IPS-18a (cell line): ENCODE measurements at regions not wholly inside any gene's neighbourhood (a gene's known extent, or its start where the extent isn't known, plus 50 kb on each side); places are given as distances from the start of the nearest gene placed in this dataset.

ENCODE experiments used
- H3K27ac ChIP-seq: one replicate; pipeline ENCODE4 v1.5.1; 2013; ENCODE audit warnings: low read length
- H3K27me3 ChIP-seq: one replicate; pipeline ENCODE4 v1.6.1; 2013; ENCODE audit warnings: mild to moderate bottlenecking, low read length; ENCODE audit not compliant: control insufficient read depth, insufficient read depth
- H3K36me3 ChIP-seq: one replicate; pipeline ENCODE4 v1.6.1; 2013; ENCODE audit warnings: low read depth, low read length; ENCODE audit not compliant: control insufficient read depth
- H3K4me1 ChIP-seq: one replicate; pipeline ENCODE4 v1.6.1; 2013; ENCODE audit warnings: low read depth, low read length; ENCODE audit not compliant: control insufficient read depth
- H3K4me3 ChIP-seq: one replicate; pipeline ENCODE4 v1.5.1; 2013; ENCODE audit warnings: low read length
- H3K9ac ChIP-seq: one replicate; pipeline ENCODE4 v1.6.1; 2013; ENCODE audit warnings: mild to moderate bottlenecking, low read length, moderate library complexity
- H3K9me3 ChIP-seq: one replicate; pipeline ENCODE4 v1.6.1; 2013; ENCODE audit warnings: low read depth, low read length; ENCODE audit not compliant: control insufficient read depth

DNA sequence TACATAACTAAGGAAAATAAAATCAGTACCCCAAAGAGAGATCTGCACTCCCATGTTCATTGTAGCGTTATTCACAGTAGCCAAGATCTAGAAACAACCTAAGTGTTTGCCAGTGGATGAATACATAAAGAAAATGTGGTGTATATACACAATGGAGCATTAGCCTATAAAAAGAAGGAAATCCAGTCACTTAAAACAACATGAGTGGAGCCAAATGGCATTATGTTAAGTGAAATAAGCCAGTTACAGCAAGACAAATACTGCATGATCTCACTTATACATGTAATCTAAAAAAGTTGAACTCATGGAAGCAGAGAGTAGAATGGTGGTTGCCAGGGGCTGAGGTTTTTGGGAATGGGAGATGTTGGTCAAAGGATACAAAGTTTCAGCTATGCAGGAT, 508.3 kb upstream of the B3GALT2 start:
- Histone ChIP-seq H3K4me1 (no peaks in the 10 kb centered on the region), H3K4me3 (no peak overlapping the region), H3K27ac (no peak overlapping the region), H3K9me3 (no peaks in the 10 kb centered on the region), H3K9ac (no peak overlapping the region), H3K36me3 (no peaks in the 10 kb centered on the region), H3K27me3 (no peaks in the 10 kb centered on the region)

DNA sequence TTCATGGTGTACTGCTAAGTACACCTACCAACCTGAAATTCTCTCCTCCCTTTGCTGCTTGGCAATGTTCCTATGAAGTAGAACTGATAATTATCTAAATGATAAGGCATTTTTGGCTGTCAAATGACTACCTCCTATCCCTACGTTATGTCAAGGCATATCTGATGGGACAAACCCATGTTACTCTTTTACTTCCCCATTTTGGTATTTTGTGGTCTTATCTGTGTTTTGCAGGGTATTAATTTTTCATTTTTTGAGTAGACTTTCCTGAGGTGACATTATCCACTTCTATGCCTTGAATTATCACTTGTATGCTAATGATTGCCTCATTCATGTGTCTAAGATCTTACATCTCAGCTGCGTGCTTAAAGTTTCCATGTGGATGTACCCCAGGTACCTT, 499.6 kb upstream of the B3GALT2 start:
- no peak overlapping the region for H3K9ac ChIP-seq
- no peaks in the 10 kb centered on the region for H3K4me1 ChIP-seq
- no peaks in the 10 kb centered on the region for H3K36me3 ChIP-seq
- no peaks in the 10 kb centered on the region for H3K9me3 ChIP-seq
- H3K27me3 ChIP-seq, result no peaks in the 10 kb centered on the region
- H3K27ac ChIP-seq, result no peak overlapping the region
- no peak overlapping the region for H3K4me3 ChIP-seq

DNA sequence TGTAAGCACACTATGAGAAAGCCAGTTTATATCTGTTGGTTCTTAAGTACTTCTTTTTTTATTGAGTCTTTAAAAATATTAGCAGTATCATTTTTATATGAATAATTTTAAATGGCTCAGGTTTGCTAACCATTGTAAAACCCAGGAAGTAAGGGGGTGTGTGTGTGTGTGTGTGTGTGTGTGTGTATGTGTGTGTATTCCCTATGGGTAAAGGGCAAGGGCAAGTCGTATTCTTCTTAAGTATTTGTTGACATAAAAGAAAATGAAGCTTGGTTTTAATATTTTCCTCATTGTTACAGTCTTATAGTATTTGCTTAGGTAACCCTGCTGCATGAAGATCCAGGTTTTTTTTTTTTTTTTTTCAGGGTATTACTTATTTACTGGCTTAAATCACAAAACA, 495.0 kb upstream of the B3GALT2 start:
- no peaks in the 10 kb centered on the region for H3K9me3 ChIP-seq
- H3K27me3 ChIP-seq, result no peaks in the 10 kb centered on the region
- H3K4me1 ChIP-seq, result peaks cover 13% of the 10 kb centered on the region
- no peak overlapping the region for H3K9ac ChIP-seq
- H3K36me3 ChIP-seq, result no peaks in the 10 kb centered on the region
- H3K27ac ChIP-seq, result no peak overlapping the region
- no peak overlapping the region for H3K4me3 ChIP-seq

DNA sequence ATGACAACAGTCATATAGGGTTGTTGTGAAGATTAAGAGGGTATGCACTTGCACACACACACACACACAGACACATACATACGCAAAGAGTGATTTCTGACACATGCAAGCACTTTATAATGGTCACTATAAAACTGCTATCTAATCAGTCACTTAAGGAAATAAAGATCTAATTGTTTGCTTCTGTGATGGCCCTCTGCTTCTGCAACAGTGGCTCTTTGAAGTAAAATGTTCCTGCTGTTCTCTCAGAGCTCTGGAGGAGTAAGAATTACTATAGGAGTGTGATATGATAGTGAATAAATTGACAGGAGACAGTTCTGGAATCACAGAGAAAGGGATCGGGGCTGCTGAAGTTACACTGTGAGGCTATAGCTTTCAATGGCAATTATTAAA, 494.5 kb upstream of the B3GALT2 start:
- Histone ChIP-seq H3K4me1 (peaks cover 13% of the 10 kb centered on the region), H3K27ac (no peak overlapping the region), H3K36me3 (no peaks in the 10 kb centered on the region), H3K27me3 (no peaks in the 10 kb centered on the region), H3K4me3 (no peak overlapping the region), H3K9ac (no peak overlapping the region), H3K9me3 (no peaks in the 10 kb centered on the region)

DNA sequence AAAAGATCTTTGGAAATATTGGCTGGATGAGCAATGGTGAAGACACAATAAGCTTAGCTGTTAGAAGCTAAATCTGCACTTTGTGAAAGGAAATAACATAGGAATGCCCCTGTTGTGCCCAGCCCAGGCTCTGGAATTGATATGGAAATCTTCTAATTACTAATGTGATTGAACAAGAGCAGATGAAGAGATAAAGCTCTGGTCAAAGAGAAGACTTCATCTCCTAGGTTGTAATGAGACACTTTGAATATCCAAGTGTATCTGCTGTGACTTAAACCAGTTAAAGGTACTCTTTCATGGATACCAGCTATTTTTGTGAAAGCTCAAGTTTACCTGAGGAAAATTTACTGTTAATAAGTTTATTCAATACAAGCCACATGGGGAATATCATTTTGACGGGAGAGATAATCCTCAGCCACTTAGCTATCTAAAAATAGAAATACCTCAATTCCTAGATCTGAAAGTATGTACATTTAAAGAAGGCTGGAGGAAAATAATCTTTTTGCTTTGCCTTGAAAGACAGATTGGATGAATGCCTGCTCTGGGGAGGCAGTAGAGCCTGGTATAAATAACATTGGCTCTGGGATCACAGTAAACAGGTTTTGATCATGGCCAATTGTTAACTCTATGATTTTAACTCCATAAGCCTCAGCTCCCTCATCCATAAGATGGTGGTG, 494.0 kb upstream of the B3GALT2 start:
- H3K27me3 ChIP-seq, result no peaks in the 10 kb centered on the region
- H3K9me3 ChIP-seq, result no peaks in the 10 kb centered on the region
- no peak overlapping the region for H3K9ac ChIP-seq
- peaks cover 13% of the 10 kb centered on the region for H3K4me1 ChIP-seq
- H3K27ac ChIP-seq, result no peak overlapping the region
- H3K4me3 ChIP-seq, result no peak overlapping the region
- H3K36me3 ChIP-seq, result no peaks in the 10 kb centered on the region

DNA sequence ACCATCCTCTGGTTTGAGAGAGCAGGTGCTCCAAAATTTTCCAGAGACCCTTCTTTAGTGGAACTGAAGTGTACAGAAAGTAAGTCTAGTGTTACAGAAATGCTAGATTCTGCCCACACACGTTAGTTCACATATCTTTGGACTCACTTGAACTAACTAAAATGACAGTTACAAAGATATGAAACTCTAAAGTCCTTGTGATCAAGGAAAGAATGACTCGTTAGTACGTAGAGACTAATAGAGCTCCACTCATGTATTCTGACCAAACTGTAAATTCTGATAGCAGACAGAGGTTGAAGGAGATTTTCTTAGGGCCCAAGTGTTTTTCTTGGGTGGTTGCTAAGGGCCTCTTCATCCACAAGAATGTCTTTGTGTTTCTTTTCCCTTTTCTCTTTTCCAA, 491.5 kb upstream of the B3GALT2 start:
- Histone ChIP-seq H3K4me3 (no peak overlapping the region), H3K9ac (no peak overlapping the region), H3K27me3 (no peaks in the 10 kb centered on the region), H3K4me1 (peaks cover 13% of the 10 kb centered on the region), H3K27ac (no peak overlapping the region), H3K36me3 (no peaks in the 10 kb centered on the region), H3K9me3 (no peaks in the 10 kb centered on the region)

DNA sequence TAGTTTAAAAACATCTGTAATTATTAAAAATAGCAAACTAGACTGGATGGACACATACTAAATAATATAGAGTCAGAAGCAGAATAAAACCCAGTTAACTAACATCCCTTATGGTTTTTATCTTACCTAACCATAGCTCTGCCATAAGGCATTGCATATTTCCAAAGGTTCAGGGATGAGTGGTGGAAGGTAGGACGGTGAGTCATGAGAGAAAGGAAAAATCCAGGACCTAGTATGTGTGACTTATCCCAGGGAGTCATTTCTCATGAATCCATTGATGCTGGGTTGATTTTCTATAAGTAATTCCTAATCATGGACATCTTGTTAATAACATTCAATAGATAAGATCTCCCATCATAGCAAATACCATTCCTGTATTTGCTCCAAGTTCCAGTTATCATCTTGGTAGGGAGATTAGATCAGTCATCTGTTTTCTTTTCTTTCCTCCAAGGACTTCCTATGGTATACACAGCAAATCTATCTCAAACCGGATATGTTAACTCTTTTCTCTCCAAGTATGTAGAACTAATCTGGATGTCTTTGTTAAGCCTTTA, 490.7 kb upstream of the B3GALT2 start:
- Histone ChIP-seq H3K4me3 (no peak overlapping the region), H3K27me3 (no peaks in the 10 kb centered on the region), H3K9ac (no peak overlapping the region), H3K36me3 (no peaks in the 10 kb centered on the region), H3K27ac (no peak overlapping the region), H3K9me3 (no peaks in the 10 kb centered on the region), H3K4me1 (peaks cover 13% of the 10 kb centered on the region)

DNA sequence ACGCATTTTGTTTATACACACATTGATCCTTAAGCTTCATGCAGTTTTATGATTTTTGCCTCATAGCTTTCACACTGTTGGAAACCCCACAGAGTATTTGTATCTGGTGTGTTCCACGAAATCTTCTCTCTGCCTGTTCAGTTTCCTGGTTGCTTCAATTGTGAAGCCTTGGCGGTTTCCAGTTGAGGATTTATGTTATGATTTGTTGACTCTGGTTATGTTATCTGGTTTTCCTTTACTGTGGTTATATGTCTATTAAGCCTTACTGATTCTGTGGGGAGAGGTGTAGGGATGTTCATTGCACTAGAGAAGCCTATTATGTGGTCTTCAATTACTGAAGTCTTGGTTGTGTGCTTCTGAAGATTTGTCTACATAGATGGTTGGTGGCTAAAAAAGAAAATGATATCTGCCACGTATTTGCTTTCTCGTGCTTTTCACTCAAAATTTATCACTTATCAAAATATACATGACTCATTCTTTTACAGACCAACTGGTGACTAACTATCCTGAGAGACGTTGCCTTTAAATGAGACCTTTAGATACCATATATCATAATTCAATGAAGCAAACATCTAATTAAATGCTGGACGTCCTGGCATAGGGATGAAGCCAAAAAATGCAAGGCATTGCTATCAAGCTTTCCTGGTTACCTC, 488.0 kb upstream of the B3GALT2 start:
- Histone ChIP-seq H3K9ac (no peak overlapping the region), H3K27me3 (no peaks in the 10 kb centered on the region), H3K36me3 (no peaks in the 10 kb centered on the region), H3K4me3 (no peak overlapping the region), H3K27ac (no peak overlapping the region), H3K9me3 (no peaks in the 10 kb centered on the region), H3K4me1 (no peaks in the 10 kb centered on the region)

DNA sequence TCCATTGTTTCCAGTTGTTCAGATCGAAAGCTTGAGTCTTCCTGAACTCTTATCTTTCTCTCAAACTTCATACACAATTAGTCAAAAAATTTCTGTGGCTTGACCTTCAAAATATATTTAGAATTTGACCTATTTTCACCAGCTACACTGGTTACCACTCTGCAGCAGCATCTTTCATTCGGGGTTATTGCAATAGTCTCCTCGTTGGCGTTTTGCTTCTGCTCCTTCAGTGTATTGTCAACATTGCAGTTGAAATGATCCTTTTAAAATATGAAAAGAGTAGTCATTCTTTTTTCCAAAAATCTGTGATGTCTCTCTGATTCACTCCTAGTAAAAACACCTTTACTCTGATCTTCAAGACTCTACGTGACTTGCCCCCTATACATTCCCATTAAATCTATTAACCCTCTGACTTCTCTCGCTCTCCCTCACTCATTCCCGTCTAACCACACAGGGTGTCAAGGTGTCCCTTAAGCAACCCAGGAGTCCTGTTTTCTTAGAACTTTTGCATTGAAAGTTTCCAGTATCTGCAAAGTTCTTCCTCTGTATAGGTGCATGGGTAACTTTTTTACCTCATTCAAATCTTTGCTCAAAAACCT, 480.2 kb upstream of the B3GALT2 start:
- Histone ChIP-seq H3K27ac (no peak overlapping the region), H3K4me1 (no peaks in the 10 kb centered on the region), H3K27me3 (no peaks in the 10 kb centered on the region), H3K36me3 (no peaks in the 10 kb centered on the region), H3K4me3 (no peak overlapping the region), H3K9ac (no peak overlapping the region), H3K9me3 (no peaks in the 10 kb centered on the region)

DNA sequence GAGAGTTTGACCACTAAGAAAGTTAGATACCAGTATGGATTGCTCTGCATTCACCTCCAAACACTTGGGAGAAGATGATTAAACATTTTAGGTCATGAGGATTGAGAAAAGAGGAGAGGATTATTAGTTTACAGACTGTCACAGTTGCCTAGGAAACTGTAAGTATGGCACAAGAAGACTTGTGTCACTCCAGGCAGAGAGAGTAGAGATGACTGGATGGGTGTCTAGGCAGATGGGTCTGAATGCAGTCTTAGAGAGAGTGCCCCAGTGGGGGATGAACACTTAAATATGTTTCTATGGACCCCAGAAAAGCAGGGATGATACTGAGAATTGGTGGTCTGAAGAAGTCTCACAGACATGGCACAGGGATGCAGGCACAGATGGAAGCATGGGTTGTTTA, 477.6 kb upstream of the B3GALT2 start:
- no peaks in the 10 kb centered on the region for H3K27me3 ChIP-seq

DNA sequence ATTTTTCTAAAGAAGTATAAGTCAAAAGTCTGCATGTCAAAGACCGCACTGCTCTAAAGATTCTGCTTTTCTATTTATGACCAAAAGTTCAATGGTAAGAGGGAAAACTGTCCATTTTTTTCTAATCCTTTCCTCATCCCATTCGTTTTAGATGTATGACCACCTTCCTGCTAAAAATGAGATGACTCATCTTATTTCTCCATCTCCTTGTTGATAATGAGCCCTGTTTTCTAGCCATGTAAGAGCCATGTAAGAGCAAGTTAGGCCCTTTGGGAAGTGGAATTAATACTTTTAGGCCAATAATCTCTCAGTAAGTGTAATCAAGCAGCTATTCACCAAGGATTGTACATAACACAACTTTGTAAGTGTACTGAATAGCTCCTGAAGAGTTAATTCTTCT, 475.6 kb upstream of the B3GALT2 start:
- Histone ChIP-seq H3K27me3 (no peaks in the 10 kb centered on the region), H3K9me3 (no peaks in the 10 kb centered on the region), H3K36me3 (no peaks in the 10 kb centered on the region), H3K27ac (no peak overlapping the region), H3K4me1 (no peaks in the 10 kb centered on the region), H3K4me3 (no peak overlapping the region), H3K9ac (no peak overlapping the region)

More for the DNA sequence above, 477.6 kb upstream of the B3GALT2 start:
- Histone ChIP-seq H3K4me1 (no peaks in the 10 kb centered on the region), H3K27ac (no peak overlapping the region), H3K4me3 (no peak overlapping the region), H3K9me3 (no peaks in the 10 kb centered on the region), H3K36me3 (no peaks in the 10 kb centered on the region), H3K9ac (no peak overlapping the region)
